Brain microvascular endothelial cell (primary cell): ENCODE measurements at regions not wholly inside any gene's neighbourhood (a gene's known extent, or its start where the extent isn't known, plus 50 kb on each side); places are given as distances from the start of the nearest gene placed in this dataset.
A peak's percentile ranks its signal among the peaks of the same experiment; 100 is the strongest.

ENCODE experiments used
- DNase-seq: peaks from one replicate; pipeline ENCODE4 v3.0.0-alpha.2; 2020
- H3K27ac ChIP-seq: fragments of 250-450 bp; sonication (Bioruptor Pico); 2 replicates; pipeline ENCODE4 v1.5.1; 2020; ENCODE audit warnings: mild to moderate bottlenecking, moderate library complexity
- H3K27me3 ChIP-seq: fragments of 250-450 bp; sonication (Bioruptor Pico); replicated peaks from 2 replicates; pipeline ENCODE4 v1.5.1; 2020; ENCODE audit warnings: mild to moderate bottlenecking
- H3K36me3 ChIP-seq: fragments of 250-450 bp; sonication (Bioruptor Pico); replicated peaks from 2 replicates; pipeline ENCODE4 v1.5.1; 2020; ENCODE audit warnings: mild to moderate bottlenecking
- H3K4me3 ChIP-seq: 2 replicates; pipeline ENCODE4 v1.5.1; 2011; ENCODE audit warnings: low read depth, mild to moderate bottlenecking, control low read depth, low read length, moderate library complexity
- CTCF ChIP-seq: IDR thresholded peaks from 2 replicates; pipeline ENCODE4 v1.5.1; 2011; ENCODE audit warnings: low read depth, mild to moderate bottlenecking, moderate library complexity, low read length, control low read depth, inconsistent platforms; ENCODE audit errors: missing control alignments
- in situ Hi-C: cut with HindIII; loops from 2 replicates; pipeline ENCODE4 v1.10.0; 2017; ENCODE audit warnings: low sequenced_read_pairs, low pct_ligation_motif_present

GRCh38 chr21:32136546-32136945 lies 142.3 kb downstream of the MIS18A start:
- Histone ChIP-seq H3K27ac (no peak overlapping the region), H3K4me3 (no peak overlapping the region), H3K27me3 (no peaks in the 10 kb centered on the region), H3K36me3 (no peaks in the 10 kb centered on the region)
- in situ Hi-C loops, result no loop called here
- TF ChIP-seq CTCF, result no peak
- no peak for DNase-seq

- Histone ChIP-seq H3K27me3 (no peaks in the 10 kb centered on the region), H3K4me3 (no peak overlapping the region), H3K36me3 (no peaks in the 10 kb centered on the region), H3K27ac (no peak overlapping the region)
- in situ Hi-C loops, result no loop called here
- DNase-seq, result peak; percentile 1
- TF ChIP-seq CTCF, result no peak
Measured at GRCh38 chr21:32135401-32136363, 143.2 kb downstream of the MIS18A start.

GRCh38 chr21:32134441-32135130 lies 144.3 kb downstream of the MIS18A start:
- Histone ChIP-seq H3K27me3 (no peaks in the 10 kb centered on the region), H3K4me3 (no peak overlapping the region), H3K27ac (no peak overlapping the region), H3K36me3 (no peaks in the 10 kb centered on the region)
- TF ChIP-seq CTCF, result no peak
- DNase-seq, result no peak
- in situ Hi-C loops, result no loop called here

- no peak for TF ChIP-seq CTCF
- Histone ChIP-seq H3K27ac (no peak overlapping the region), H3K36me3 (no peaks in the 10 kb centered on the region), H3K4me3 (no peak overlapping the region), H3K27me3 (no peaks in the 10 kb centered on the region)
- in situ Hi-C loops, result no loop called here
- DNase-seq, result no peak
Measured at GRCh38 chr21:32132881-32133280, 146.0 kb downstream of the MIS18A start.

- no peaks in the 10 kb centered on the region for H3K36me3 ChIP-seq
- H3K4me3 ChIP-seq, result no peak overlapping the region
- no peaks in the 10 kb centered on the region for H3K27me3 ChIP-seq
- H3K27ac ChIP-seq, result no peak overlapping the region
- no peak for DNase-seq
- TF ChIP-seq CTCF, result no peak
- in situ Hi-C loops, result no loop called here
Measured at GRCh38 chr21:32132409-32132808, 146.4 kb downstream of the MIS18A start.
